ENCODE measurements at regions not wholly inside any gene's neighbourhood (a gene's known extent, or its start where the extent isn't known, plus 50 kb on each side); places are given as distances from the start of the nearest gene placed in this dataset.

DNA sequence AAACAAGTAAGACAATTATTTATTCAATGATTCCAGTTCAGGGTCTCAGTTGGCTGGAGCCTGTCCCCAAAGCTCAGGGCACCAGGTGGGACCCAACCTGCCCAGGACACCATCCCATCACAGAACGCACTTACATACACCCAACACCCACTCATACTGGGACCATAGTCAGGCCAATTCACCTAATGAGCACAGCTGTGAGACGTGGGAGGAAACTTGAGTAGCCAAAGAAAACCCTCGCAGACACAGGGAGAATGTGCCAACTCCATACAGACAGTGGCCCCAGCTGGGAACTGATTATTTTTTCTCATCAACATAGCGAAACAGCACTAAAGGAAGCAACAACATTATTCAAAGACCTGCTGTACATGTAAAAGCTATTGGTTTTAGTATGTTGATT, 58.6 kb upstream of the DOK5 start:
- ATAC-seq (ENCODE audit: low read depth) = no peak
- TF ChIP-seq, protein P1, sequence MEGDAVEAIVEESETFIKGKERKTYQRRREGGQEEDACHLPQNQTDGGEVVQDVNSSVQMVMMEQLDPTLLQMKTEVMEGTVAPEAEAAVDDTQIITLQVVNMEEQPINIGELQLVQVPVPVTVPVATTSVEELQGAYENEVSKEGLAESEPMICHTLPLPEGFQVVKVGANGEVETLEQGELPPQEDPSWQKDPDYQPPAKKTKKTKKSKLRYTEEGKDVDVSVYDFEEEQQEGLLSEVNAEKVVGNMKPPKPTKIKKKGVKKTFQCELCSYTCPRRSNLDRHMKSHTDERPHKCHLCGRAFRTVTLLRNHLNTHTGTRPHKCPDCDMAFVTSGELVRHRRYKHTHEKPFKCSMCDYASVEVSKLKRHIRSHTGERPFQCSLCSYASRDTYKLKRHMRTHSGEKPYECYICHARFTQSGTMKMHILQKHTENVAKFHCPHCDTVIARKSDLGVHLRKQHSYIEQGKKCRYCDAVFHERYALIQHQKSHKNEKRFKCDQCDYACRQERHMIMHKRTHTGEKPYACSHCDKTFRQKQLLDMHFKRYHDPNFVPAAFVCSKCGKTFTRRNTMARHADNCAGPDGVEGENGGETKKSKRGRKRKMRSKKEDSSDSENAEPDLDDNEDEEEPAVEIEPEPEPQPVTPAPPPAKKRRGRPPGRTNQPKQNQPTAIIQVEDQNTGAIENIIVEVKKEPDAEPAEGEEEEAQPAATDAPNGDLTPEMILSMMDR (IDR thresholded peaks at IDR 0.05) = no peak
- TF ChIP-seq EZH2 (IDR thresholded peaks at IDR 0.05; ENCODE audit: borderline replicate concordance, insufficient read depth, low read depth, low read length, poor library complexity, severe bottlenecking) = no peak
- POLR2A ChIA-PET = no interaction called here
- CTCF ChIA-PET = no interaction called here
- H3K36me3 ChIP-seq (replicated peaks in 1 of 2; ENCODE audit: control extremely low read depth in 1 of 2, control insufficient read depth in 1 of 2, extremely low read depth in 1 of 2, insufficient read depth in 2 of 2, low read length in 1 of 2) = no peaks in the 10 kb centered on the region
- H4K20me1 ChIP-seq (ENCODE audit: control insufficient read depth, insufficient read depth, low read length, poor library complexity, severe bottlenecking) = no peaks in the 10 kb centered on the region
- 76% methylated on average over 3 of the region's 4 CpGs for WGBS (ENCODE audit: insufficient coverage)
- H3K27ac ChIP-seq (ENCODE audit: low read length in 2 of 2) = no peak overlapping the region
- H3K79me2 ChIP-seq (ENCODE audit: control insufficient read depth, insufficient read depth, low read length) = no peaks in the 10 kb centered on the region
- peaks cover 0 to under 1% (median 0%) of the 10 kb centered on the region in 3 donors for H3K9me3 ChIP-seq (ENCODE audit: control extremely low read depth in 1 of 3, control insufficient read depth in 2 of 3, insufficient read depth in 1 of 3, low read length in 2 of 3)
- DNase-seq = no peak
- no peak overlapping the region for H3K4me2 ChIP-seq (replicated peaks; ENCODE audit: low read depth, low read length, poor library complexity, severe bottlenecking)
- intact Hi-C loops (cut with micrococcal nuclease) = no loop called here
- H3K27me3 ChIP-seq (replicated peaks in 1 of 4; ENCODE audit: control extremely low read depth in 1 of 4, control insufficient read depth in 3 of 4, insufficient read depth in 4 of 4, low read length in 3 of 4) = no peaks in the 10 kb centered on the region
- Mint-ChIP-seq H3K9me3 (ENCODE audit: insufficient read depth) (no peaks in the 10 kb centered on the region), H3K4me1 (no peaks in the 10 kb centered on the region), H3K4me3 (no peak overlapping the region), H3K27ac (no peak overlapping the region), H3K27me3 (peaks cover 5% of the 10 kb centered on the region)
- no peaks in the 10 kb centered on the region for H3K4me1 ChIP-seq (ENCODE audit: control insufficient read depth in 2 of 2, insufficient read depth in 2 of 2, low read length in 2 of 2)
- H3K9ac ChIP-seq (ENCODE audit: low read length) = no peak overlapping the region
- H2AFZ ChIP-seq (ENCODE audit: insufficient read depth, low read depth, low read length, poor library complexity, severe bottlenecking) = no peak overlapping the region
- H3K4me3 ChIP-seq (ENCODE audit: control extremely low read depth in 1 of 5, extremely low read depth in 1 of 5, insufficient read depth in 1 of 5, low read depth in 2 of 5, low read length in 4 of 5) = no peak overlapping the region

DNA sequence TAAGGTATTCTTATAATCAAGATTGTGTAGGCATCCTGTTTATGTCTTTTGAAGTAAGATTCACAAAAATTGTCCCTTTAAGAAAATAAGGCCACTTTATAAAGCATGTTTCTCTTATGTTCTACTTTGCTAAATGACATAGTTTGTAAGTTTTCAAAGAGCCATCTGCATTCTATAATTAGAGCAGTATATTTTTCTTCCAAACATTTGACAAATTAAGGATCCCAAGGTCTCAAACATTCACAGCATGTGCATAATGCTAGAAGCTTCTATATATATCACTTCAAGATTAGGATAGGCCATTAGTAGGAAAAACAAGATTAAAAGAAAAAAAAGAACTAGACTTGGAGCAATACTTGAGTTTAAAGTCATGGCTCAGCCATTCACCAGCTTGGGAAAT, 55.9 kb upstream of the DOK5 start:
- Mint-ChIP-seq H3K9me3 (ENCODE audit: insufficient read depth) (peaks cover 4% of the 10 kb centered on the region), H3K27me3 (no peaks in the 10 kb centered on the region), H3K4me3 (no peak overlapping the region), H3K4me1 (no peaks in the 10 kb centered on the region), H3K27ac (no peak overlapping the region)
- CTCF ChIA-PET = no interaction called here
- POLR2A ChIA-PET = no interaction called here
- intact Hi-C loops (cut with micrococcal nuclease) = no loop called here
- Histone ChIP-seq H3K27ac (ENCODE audit: low read length in 2 of 2) (no peak overlapping the region), H3K4me3 (ENCODE audit: control extremely low read depth in 1 of 5, extremely low read depth in 1 of 5, insufficient read depth in 1 of 5, low read depth in 2 of 5, low read length in 4 of 5) (no peak overlapping the region), H3K9ac (ENCODE audit: low read length) (no peak overlapping the region), H4K20me1 (ENCODE audit: control insufficient read depth, insufficient read depth, low read length, poor library complexity, severe bottlenecking) (no peaks in the 10 kb centered on the region), H3K36me3 (replicated peaks in 1 of 2; ENCODE audit: control extremely low read depth in 1 of 2, control insufficient read depth in 1 of 2, extremely low read depth in 1 of 2, insufficient read depth in 2 of 2, low read length in 1 of 2) (no peaks in the 10 kb centered on the region), H3K4me1 (ENCODE audit: control insufficient read depth in 2 of 2, insufficient read depth in 2 of 2, low read length in 2 of 2) (no peaks in the 10 kb centered on the region), H3K27me3 (replicated peaks in 1 of 4; ENCODE audit: control extremely low read depth in 1 of 4, control insufficient read depth in 3 of 4, insufficient read depth in 4 of 4, low read length in 3 of 4) (no peaks in the 10 kb centered on the region), H3K9me3 (ENCODE audit: control extremely low read depth in 1 of 3, control insufficient read depth in 2 of 3, insufficient read depth in 1 of 3, low read length in 2 of 3) (peaks cover 0 to 1% (median 0%) of the 10 kb centered on the region in 3 donors), H2AFZ (ENCODE audit: insufficient read depth, low read depth, low read length, poor library complexity, severe bottlenecking) (no peak overlapping the region), H3K4me2 (replicated peaks; ENCODE audit: low read depth, low read length, poor library complexity, severe bottlenecking) (no peak overlapping the region), H3K79me2 (ENCODE audit: control insufficient read depth, insufficient read depth, low read length) (no peaks in the 10 kb centered on the region)
- ATAC-seq (ENCODE audit: low read depth) = no peak
- TF ChIP-seq, protein P1 (IDR thresholded peaks at IDR 0.05) = no peak
- TF ChIP-seq EZH2 (IDR thresholded peaks at IDR 0.05; ENCODE audit: borderline replicate concordance, insufficient read depth, low read depth, low read length, poor library complexity, severe bottlenecking) = no peak
- DNase-seq = no peak

Measured in B cell (primary cell).